BLaER1 (cell line): ENCODE measurements at regions not wholly inside any gene's neighbourhood (a gene's known extent, or its start where the extent isn't known, plus 50 kb on each side); places are given as distances from the start of the nearest gene placed in this dataset.

Experiments
- H3K27ac ChIP-seq: shearing (Covaris generic); formaldehyde crosslinking; 2 replicates; pipeline ENCODE4 v1.8.1; 2022
- H3K27me3 ChIP-seq: shearing (Covaris generic); formaldehyde crosslinking; 2 replicates; pipeline ENCODE4 v1.8.1; 2022
- H3K36me3 ChIP-seq: shearing (Covaris generic); formaldehyde crosslinking; 2 replicates; pipeline ENCODE4 v1.8.1; 2022
- H3K4me1 ChIP-seq: shearing (Covaris generic); formaldehyde crosslinking; 2 replicates; pipeline ENCODE4 v1.8.1; 2022
- H3K4me2 ChIP-seq: shearing (Covaris generic); formaldehyde crosslinking; 2 replicates; pipeline ENCODE4 v1.8.1; 2022
- H3K4me3 ChIP-seq: shearing (Covaris generic); formaldehyde crosslinking; 2 replicates; pipeline ENCODE4 v1.8.1; 2022
- H3K9ac ChIP-seq: shearing (Covaris generic); formaldehyde crosslinking; 2 replicates; pipeline ENCODE4 v1.8.1; 2022
- H3K9me3 ChIP-seq: shearing (Covaris generic); formaldehyde crosslinking; 2 replicates; pipeline ENCODE4 v1.8.1; 2022
- H4K20me1 ChIP-seq: shearing (Covaris generic); formaldehyde crosslinking; 2 replicates; pipeline ENCODE4 v1.8.1; 2022
- Cebpa-rat ChIP-seq: shearing (Covaris generic); IDR thresholded peaks from 2 replicates; pipeline ENCODE4 v1.8.1; 2022

GRCh38 chr12:116390401-116391335, 113.2 kb upstream of the MED13L start:
- H3K9ac ChIP-seq, result no peak overlapping the region
- H3K9me3 ChIP-seq, result no peaks in the 10 kb centered on the region
- no peaks in the 10 kb centered on the region for H4K20me1 ChIP-seq
- no peak overlapping the region for H3K4me2 ChIP-seq
- H3K36me3 ChIP-seq, result no peaks in the 10 kb centered on the region
- TF ChIP-seq Cebpa-rat, result no peak
- H3K4me3 ChIP-seq, result no peak overlapping the region
- H3K27ac ChIP-seq, result no peak overlapping the region
- H3K4me1 ChIP-seq, result peaks cover 2% of the 10 kb centered on the region; the same call in 1 of the 2 replicates
- no peaks in the 10 kb centered on the region for H3K27me3 ChIP-seq

GRCh38 chr12:116391501-116391900, 114.0 kb upstream of the MED13L start:
- H3K4me2 ChIP-seq, result no peak overlapping the region
- no peaks in the 10 kb centered on the region for H4K20me1 ChIP-seq
- H3K4me1 ChIP-seq, result no peaks in the 10 kb centered on the region
- no peak overlapping the region for H3K4me3 ChIP-seq
- H3K27ac ChIP-seq, result no peak overlapping the region
- TF ChIP-seq Cebpa-rat, result no peak
- no peaks in the 10 kb centered on the region for H3K36me3 ChIP-seq
- H3K9ac ChIP-seq, result no peak overlapping the region
- H3K9me3 ChIP-seq, result peaks cover 3% of the 10 kb centered on the region; the same call in 1 of the 2 replicates
- no peaks in the 10 kb centered on the region for H3K27me3 ChIP-seq

GRCh38 chr12:116392061-116392460, 114.6 kb upstream of the MED13L start:
- Histone ChIP-seq H4K20me1 (no peaks in the 10 kb centered on the region), H3K9me3 (peaks cover 6% of the 10 kb centered on the region), H3K4me3 (no peak overlapping the region), H3K4me2 (no peak overlapping the region), H3K27me3 (no peaks in the 10 kb centered on the region), H3K4me1 (no peaks in the 10 kb centered on the region), H3K27ac (no peak overlapping the region), H3K36me3 (no peaks in the 10 kb centered on the region), H3K9ac (no peak overlapping the region)
- TF ChIP-seq Cebpa-rat, result no peak

- H3K4me1 ChIP-seq, result no peaks in the 10 kb centered on the region
- H3K9ac ChIP-seq, result no peak overlapping the region
- peaks cover 13% of the 10 kb centered on the region for H3K9me3 ChIP-seq
- H3K4me3 ChIP-seq, result no peak overlapping the region
- H3K4me2 ChIP-seq, result no peak overlapping the region
- no peak overlapping the region for H3K27ac ChIP-seq
- no peak for TF ChIP-seq Cebpa-rat
- H3K27me3 ChIP-seq, result no peaks in the 10 kb centered on the region
- H3K36me3 ChIP-seq, result no peaks in the 10 kb centered on the region
- no peaks in the 10 kb centered on the region for H4K20me1 ChIP-seq
Observed at GRCh38 chr12:116393255-116393654, 115.8 kb upstream of the MED13L start.

- H3K9me3 ChIP-seq, result peaks cover 19% of the 10 kb centered on the region
- H3K27me3 ChIP-seq, result no peaks in the 10 kb centered on the region
- H3K27ac ChIP-seq, result no peak overlapping the region
Observed at GRCh38 chr12:116393859-116394650, 116.6 kb upstream of the MED13L start.

GRCh38 chr12:116395396-116395795, 117.9 kb upstream of the MED13L start:
- H3K9me3 ChIP-seq, result peaks cover 33% of the 10 kb centered on the region
- no peaks in the 10 kb centered on the region for H3K27me3 ChIP-seq
- H3K4me1 ChIP-seq, result no peaks in the 10 kb centered on the region
- H4K20me1 ChIP-seq, result no peaks in the 10 kb centered on the region
- H3K4me2 ChIP-seq, result no peak overlapping the region
- H3K9ac ChIP-seq, result no peak overlapping the region
- H3K36me3 ChIP-seq, result no peaks in the 10 kb centered on the region
- H3K4me3 ChIP-seq, result no peak overlapping the region
- no peak for TF ChIP-seq Cebpa-rat
- no peak overlapping the region for H3K27ac ChIP-seq

More at GRCh38 chr12:116393859-116394650, 116.6 kb upstream of the MED13L start:
- Histone ChIP-seq H3K4me3 (no peak overlapping the region), H3K4me2 (no peak overlapping the region), H3K9ac (no peak overlapping the region), H4K20me1 (no peaks in the 10 kb centered on the region), H3K4me1 (no peaks in the 10 kb centered on the region), H3K36me3 (no peaks in the 10 kb centered on the region)
- no peak for TF ChIP-seq Cebpa-rat

- Histone ChIP-seq H3K27me3 (no peaks in the 10 kb centered on the region), H3K9ac (no peak overlapping the region), H3K9me3 (peaks cover 45% of the 10 kb centered on the region), H3K27ac (no peak overlapping the region), H4K20me1 (no peaks in the 10 kb centered on the region), H3K36me3 (no peaks in the 10 kb centered on the region), H3K4me1 (peaks cover 16% of the 10 kb centered on the region), H3K4me3 (no peak overlapping the region), H3K4me2 (no peak overlapping the region)
- no peak for TF ChIP-seq Cebpa-rat
Observed at GRCh38 chr12:116397148-116397547, 119.7 kb upstream of the MED13L start.

GRCh38 chr12:116398193-116398592, 120.7 kb upstream of the MED13L start:
- no peak for TF ChIP-seq Cebpa-rat
- Histone ChIP-seq H3K9ac (no peak overlapping the region), H3K36me3 (no peaks in the 10 kb centered on the region), H4K20me1 (no peaks in the 10 kb centered on the region), H3K27ac (no peak overlapping the region), H3K4me2 (no peak overlapping the region), H3K4me1 (peaks cover 19% of the 10 kb centered on the region), H3K27me3 (no peaks in the 10 kb centered on the region), H3K9me3 (peaks cover 55% of the 10 kb centered on the region), H3K4me3 (no peak overlapping the region)

- Histone ChIP-seq H3K9ac (no peak overlapping the region), H3K4me3 (no peak overlapping the region), H4K20me1 (no peaks in the 10 kb centered on the region), H3K4me2 (no peak overlapping the region), H3K9me3 (peaks cover 55% of the 10 kb centered on the region), H3K4me1 (peaks cover 19% of the 10 kb centered on the region), H3K27ac (no peak overlapping the region), H3K27me3 (no peaks in the 10 kb centered on the region), H3K36me3 (no peaks in the 10 kb centered on the region)
- TF ChIP-seq Cebpa-rat, result no peak
Observed at GRCh38 chr12:116399055-116399454, 121.6 kb upstream of the MED13L start.
